ENCODE measurements at regions not wholly inside any gene's neighbourhood (a gene's known extent, or its start where the extent isn't known, plus 50 kb on each side); places are given as distances from the start of the nearest gene placed in this dataset.

GRCh38 chr2:5921081-5921642, 229.0 kb downstream of the SOX11 start:
- peaks cover 13% of the 10 kb centered on the region for H3K9me3 Mint-ChIP-seq
- H3K27ac Mint-ChIP-seq: no peak overlapping the region
- no peaks in the 10 kb centered on the region for H3K4me1 Mint-ChIP-seq

DNA sequence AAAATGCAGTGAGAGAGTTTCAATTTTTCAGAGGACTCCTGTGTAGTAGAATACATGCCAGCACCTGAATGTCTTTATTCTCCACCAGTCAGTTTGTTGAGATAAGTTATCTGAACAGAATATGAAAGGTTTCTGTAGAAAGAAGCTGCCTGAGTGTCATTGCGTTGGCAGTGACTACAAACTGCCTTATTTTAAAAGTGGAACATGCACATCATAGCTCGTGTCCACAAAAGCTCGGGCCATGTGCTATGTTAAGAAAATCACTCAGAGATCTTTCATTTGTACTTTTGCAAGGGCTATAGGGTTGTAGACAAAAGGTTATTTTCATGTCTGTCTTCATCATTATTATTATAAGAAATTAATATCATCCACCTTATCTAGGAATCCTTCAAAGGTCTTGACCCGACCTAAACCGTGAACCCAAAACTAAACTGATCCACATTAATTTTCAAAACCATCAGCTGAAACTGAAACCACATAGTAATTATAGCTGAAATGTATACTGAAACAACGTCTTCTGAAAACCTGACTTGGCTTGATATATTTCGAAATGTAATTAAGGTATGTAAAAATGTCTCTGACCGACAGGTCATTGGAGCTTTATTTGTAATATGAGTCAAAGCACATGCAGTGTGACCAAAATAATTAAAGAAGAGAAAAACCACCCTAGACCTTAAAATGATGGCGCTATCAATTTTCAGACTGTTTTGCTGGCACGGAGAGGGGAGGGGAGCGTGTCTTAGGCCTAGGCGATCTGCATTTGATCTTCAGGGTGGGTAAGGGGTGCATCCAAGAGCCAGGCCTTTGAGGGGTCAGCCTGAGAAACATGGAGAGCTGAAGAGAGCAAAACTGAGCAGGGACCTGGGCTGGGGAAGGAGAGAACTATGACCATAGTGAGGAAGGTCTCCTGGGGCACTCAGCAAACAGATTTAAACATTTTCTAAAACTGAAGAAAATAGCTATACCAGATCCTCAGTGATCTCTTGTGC, 232.1 kb downstream of the SOX11 start:
- H3K36me3 Mint-ChIP-seq: no peaks in the 10 kb centered on the region
- H3K9me3 Mint-ChIP-seq: peaks cover 6% of the 10 kb centered on the region
- no peak overlapping the region for H3K4me3 Mint-ChIP-seq
- no peaks in the 10 kb centered on the region for H3K4me1 Mint-ChIP-seq
- no peak overlapping the region for H3K27ac Mint-ChIP-seq
- no peaks in the 10 kb centered on the region for H3K27me3 Mint-ChIP-seq

More at GRCh38 chr2:5921081-5921642, 229.0 kb downstream of the SOX11 start:
- no peaks in the 10 kb centered on the region for H3K36me3 Mint-ChIP-seq
- no peak overlapping the region for H3K4me3 Mint-ChIP-seq
- H3K27me3 Mint-ChIP-seq: peaks cover 1% of the 10 kb centered on the region

DNA sequence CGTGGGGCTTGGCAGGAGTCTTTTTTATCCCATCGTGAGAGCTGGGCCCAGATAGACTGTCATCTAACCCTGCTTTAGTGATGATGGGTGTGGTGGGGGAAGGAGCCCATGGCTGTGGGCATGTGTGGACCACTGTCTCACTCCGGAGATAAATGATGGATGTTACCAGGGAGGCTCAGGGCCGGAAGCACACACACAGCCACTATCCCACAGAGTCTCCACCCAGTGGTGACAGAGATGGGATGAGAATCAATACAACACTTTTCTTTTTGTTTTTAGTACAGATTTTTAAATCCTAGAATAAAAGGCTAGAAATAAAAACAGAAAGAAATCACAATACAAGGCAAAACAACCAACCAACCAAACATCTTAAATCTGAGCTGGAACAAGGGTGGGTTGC, 233.4 kb downstream of the SOX11 start:
- Mint-ChIP-seq H3K4me1 (no peaks in the 10 kb centered on the region), H3K9me3 (no peaks in the 10 kb centered on the region), H3K4me3 (no peak overlapping the region), H3K27me3 (no peaks in the 10 kb centered on the region), H3K27ac (no peak overlapping the region), H3K36me3 (no peaks in the 10 kb centered on the region)

GRCh38 chr2:5926871-5927512, 234.8 kb downstream of the SOX11 start:
- no peaks in the 10 kb centered on the region for H3K27me3 Mint-ChIP-seq
- H3K27ac Mint-ChIP-seq: no peak overlapping the region
- H3K4me3 Mint-ChIP-seq: no peak overlapping the region
- H3K9me3 Mint-ChIP-seq: peaks cover under 1% of the 10 kb centered on the region
- H3K4me1 Mint-ChIP-seq: no peaks in the 10 kb centered on the region
- no peaks in the 10 kb centered on the region for H3K36me3 Mint-ChIP-seq

DNA sequence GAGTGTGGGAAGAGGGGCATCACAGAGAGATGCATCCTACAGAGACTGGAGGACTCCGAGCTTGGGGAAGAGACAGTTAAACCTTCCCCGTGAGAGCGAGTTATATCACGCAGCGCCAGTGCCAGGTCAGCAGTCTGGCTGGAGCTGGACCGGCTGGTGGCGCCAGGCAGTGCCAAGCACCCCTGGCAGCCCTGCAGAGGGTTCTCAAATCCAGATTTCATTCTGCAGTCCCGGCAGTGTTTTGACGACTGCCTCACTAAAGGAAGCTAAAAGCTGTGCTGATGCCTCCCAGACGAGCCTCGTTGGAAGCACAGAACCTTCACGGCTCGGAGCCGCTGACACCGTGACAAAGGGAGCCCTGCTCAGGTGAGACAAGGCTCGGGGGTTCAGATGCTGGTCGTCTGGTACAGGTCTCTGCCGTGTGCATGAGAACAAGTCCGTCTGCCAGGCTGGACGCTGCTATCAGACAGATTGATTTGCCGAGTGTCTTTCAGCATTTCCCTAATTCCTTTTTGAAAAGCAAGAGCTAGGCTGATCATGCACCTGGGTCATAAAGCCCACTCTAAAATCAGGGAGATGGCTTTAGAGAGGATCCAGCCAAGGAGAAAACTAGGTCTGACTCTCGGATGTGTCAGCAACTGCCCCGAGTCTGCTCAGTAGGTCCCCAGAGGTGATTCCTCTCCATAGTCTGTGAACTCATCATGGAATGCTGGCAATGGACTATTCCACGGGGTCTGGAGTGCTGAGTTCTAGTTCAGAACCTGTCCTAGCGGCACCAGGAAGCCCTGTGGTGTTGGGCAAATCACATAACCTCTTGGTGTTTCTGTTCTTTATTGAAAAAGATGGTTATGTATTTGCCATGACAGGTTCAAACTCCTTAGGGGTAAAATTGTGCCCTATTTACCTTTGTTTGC, 240.6 kb downstream of the SOX11 start:
- Mint-ChIP-seq H3K27me3 (no peaks in the 10 kb centered on the region), H3K4me3 (no peak overlapping the region), H3K36me3 (no peaks in the 10 kb centered on the region), H3K9me3 (peaks cover 5% of the 10 kb centered on the region), H3K4me1 (no peaks in the 10 kb centered on the region), H3K27ac (no peak overlapping the region)

DNA sequence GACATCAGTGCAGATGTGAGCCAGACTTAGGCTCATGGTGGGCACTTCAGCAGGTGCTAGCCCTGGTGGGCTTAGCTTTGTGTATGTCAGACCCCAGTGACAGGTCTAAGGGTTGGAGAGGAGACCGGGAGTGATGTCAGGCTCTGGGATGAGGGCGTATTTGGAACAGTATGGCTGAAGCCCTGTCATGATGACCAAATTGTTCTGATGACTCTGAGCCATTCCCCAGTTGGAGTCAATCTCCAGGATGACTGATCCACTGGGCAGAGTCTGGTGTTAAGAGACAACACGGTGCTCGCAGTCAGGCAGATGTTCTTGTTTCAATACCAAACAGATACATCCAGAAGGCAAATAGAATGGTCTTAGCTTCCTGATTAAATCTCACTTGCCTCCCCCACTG, 241.5 kb downstream of the SOX11 start:
- H3K36me3 Mint-ChIP-seq: no peaks in the 10 kb centered on the region
- no peak overlapping the region for H3K4me3 Mint-ChIP-seq
- no peak overlapping the region for H3K27ac Mint-ChIP-seq
- peaks cover 5% of the 10 kb centered on the region for H3K9me3 Mint-ChIP-seq
- no peaks in the 10 kb centered on the region for H3K27me3 Mint-ChIP-seq
- no peaks in the 10 kb centered on the region for H3K4me1 Mint-ChIP-seq

- Mint-ChIP-seq H3K9me3 (peaks cover under 1% of the 10 kb centered on the region), H3K27me3 (no peaks in the 10 kb centered on the region), H3K36me3 (no peaks in the 10 kb centered on the region), H3K4me3 (no peak overlapping the region), H3K4me1 (no peaks in the 10 kb centered on the region), H3K27ac (no peak overlapping the region)
Observed at GRCh38 chr2:5937321-5937720, 245.1 kb downstream of the SOX11 start.

DNA sequence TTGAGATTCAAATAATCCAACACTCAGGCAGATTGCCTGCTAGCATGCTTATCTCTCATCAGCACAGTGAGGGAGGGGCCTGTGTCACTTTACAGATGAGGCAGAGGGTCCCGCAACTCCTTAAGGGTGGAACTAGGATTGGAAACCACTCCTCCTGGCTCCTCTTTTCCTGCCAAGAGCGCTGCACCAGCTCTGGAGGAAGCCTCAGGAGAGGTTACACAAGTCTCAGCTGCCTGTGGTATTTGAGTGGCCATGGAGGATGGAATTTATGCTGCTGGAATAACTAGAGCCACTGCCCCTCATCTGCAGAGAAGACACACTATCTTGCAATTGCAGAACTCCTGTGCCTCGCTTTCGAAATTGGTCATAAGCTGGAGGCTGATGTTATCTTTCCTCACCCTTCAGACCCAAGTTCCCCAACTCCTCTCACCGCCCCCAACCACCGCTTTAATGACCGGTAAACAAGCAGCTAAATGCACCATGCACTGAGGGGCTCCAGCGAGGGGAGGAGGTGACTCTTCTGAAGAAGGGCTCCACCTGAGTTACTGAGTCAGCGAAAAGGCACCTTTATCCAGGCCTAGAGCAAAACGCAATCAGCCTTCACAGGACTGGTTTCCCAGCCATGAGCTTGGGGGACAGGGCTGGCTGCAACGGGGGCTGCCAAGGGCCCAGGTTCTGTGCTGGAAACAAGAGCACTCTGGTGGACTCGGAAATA, 245.8 kb downstream of the SOX11 start:
- Mint-ChIP-seq H3K36me3 (no peaks in the 10 kb centered on the region), H3K4me3 (no peak overlapping the region), H3K27me3 (no peaks in the 10 kb centered on the region), H3K27ac (no peak overlapping the region), H3K9me3 (no peaks in the 10 kb centered on the region), H3K4me1 (no peaks in the 10 kb centered on the region)

- no peak overlapping the region for H3K27ac Mint-ChIP-seq
- no peak overlapping the region for H3K4me3 Mint-ChIP-seq
- no peaks in the 10 kb centered on the region for H3K9me3 Mint-ChIP-seq
- H3K27me3 Mint-ChIP-seq: no peaks in the 10 kb centered on the region
- H3K36me3 Mint-ChIP-seq: no peaks in the 10 kb centered on the region
- H3K4me1 Mint-ChIP-seq: no peaks in the 10 kb centered on the region
Observed at GRCh38 chr2:5938566-5938896, 246.3 kb downstream of the SOX11 start.

DNA sequence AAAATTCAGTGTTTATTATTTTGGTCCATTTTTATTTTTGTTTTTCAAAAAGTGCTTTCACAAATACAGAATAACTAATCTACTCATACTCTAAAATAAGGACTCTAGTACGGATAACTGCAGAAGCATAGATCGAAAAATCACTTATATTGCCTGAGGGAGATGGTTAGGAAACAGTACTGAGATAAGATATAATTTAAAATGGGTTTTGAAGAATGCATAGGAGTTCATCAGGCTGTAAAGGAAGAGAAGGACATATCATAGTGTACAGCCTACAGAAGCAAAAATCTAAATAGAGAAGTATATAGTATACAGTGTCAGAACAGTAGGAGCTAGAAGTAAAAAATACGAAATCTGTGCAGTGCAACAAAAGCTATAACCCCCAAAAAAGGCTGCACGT, 247.4 kb downstream of the SOX11 start:
- H3K27ac Mint-ChIP-seq: no peak overlapping the region
- H3K4me3 Mint-ChIP-seq: no peak overlapping the region
- no peaks in the 10 kb centered on the region for H3K4me1 Mint-ChIP-seq
- no peaks in the 10 kb centered on the region for H3K27me3 Mint-ChIP-seq
- no peaks in the 10 kb centered on the region for H3K36me3 Mint-ChIP-seq
- H3K9me3 Mint-ChIP-seq: no peaks in the 10 kb centered on the region

DNA sequence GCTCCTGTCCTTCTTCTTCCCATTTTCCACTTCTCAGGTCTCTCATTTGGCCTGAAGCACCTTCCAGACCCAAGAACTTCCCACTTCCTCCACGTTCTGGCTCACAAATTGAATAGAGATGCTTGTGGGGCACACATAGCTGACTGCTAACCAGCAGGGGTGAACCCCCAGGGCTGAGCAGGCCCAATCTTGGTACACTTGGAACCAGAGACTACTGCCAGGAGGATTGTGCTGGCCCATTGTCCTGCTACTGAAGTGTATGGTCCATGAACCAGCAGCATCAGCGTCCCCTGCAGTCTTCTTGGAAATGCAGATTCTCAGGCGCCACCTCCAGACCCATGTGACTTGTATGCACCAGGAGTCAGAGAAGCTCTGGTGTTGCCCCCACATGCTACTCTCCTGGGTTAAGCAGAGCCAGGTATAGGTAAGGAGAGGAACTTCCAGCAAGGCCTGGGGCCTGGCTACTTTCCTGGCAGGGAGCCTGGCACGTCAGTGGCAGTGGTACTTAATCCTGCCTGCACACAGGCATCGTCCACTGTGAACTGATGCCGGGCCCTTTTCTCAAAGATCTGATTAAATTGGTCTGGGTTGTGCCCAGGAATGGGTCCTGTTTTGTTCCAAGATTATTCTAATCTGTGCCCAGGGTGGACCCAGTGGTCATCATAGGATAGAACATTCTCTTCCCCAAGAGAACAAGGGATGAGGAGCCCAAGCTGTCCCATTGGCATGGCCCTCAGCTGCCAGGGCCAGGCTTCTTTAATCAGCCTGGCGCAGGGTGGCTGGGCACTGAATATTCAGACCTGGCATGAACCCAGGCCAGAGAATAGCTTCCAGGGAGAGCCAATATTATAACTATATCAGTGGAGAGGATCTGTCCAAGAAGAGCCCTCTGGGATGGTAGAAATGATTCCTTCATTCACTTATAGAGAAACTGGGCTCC, 248.7 kb downstream of the SOX11 start:
- Mint-ChIP-seq H3K4me1 (no peaks in the 10 kb centered on the region), H3K4me3 (no peak overlapping the region), H3K9me3 (no peaks in the 10 kb centered on the region), H3K27me3 (no peaks in the 10 kb centered on the region), H3K27ac (no peak overlapping the region), H3K36me3 (no peaks in the 10 kb centered on the region)

DNA sequence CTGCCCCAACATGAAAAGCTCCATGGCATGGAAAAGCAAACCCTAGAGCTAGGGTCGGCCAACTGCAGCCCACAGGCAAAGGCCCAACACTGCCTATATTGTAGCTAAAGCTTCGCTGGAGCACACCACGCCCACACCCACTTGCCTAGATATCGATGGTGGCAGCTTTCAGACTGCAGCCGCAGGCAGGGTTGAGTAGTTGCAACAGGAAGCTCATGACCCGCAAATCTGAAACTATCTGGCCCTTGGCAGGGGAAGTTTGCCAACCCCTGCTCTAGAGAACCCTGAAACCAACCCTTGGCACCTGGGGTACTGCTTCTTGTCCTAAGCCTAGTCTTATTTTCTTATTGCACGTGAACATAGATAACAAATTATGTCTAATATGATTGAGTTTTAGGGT, 250.0 kb downstream of the SOX11 start:
- H3K36me3 Mint-ChIP-seq: no peaks in the 10 kb centered on the region
- no peaks in the 10 kb centered on the region for H3K9me3 Mint-ChIP-seq
- no peaks in the 10 kb centered on the region for H3K27me3 Mint-ChIP-seq
- no peak overlapping the region for H3K27ac Mint-ChIP-seq
- H3K4me1 Mint-ChIP-seq: no peaks in the 10 kb centered on the region
- H3K4me3 Mint-ChIP-seq: no peak overlapping the region

DNA sequence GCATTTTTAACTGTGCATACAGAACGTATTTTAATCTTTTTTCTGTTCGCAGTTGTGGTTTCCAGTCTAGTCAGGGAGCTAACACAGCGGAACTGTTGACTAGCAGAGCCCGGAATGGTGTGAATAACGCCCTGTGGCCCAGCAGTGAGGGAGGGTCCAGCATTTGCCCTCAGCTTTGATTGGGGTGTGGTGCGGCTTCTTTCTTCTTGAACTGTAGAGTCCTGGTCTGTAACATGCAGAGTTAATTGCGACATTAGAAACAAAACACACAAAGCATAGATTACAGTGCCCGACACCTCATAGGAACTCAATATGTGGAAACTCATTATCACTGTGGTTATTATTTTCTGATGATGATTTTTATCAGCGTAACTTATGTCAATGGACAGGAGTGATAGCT, 253.6 kb downstream of the SOX11 start:
- Mint-ChIP-seq H3K4me3 (no peak overlapping the region), H3K36me3 (no peaks in the 10 kb centered on the region), H3K27ac (no peak overlapping the region), H3K9me3 (no peaks in the 10 kb centered on the region), H3K4me1 (no peaks in the 10 kb centered on the region), H3K27me3 (no peaks in the 10 kb centered on the region)
